ENCODE measurements at regions not wholly inside any gene's neighbourhood (a gene's known extent, or its start where the extent isn't known, plus 50 kb on each side); places are given as distances from the start of the nearest gene placed in this dataset.

DNA sequence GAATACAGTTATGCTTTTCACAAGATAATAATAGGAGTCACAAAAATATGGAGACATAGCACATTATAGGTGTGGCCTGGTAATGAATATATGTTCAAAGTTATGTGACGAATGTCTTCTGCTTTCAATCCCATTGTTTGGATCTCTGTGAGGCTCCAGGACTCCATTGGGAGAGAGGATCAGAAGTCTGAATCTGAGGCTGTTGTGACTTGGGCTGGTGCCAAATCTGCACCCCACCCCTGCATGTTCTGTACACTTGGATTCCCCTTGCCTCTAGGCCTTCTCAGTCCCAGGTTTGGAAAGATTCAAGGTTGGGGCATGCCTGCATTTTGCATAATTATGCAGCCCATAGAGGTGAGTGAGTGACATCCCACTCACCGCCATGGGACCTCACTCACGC lies 103.1 kb upstream of the MGAT5 start:
- TF ChIP-seq EP300 (IDR thresholded peaks at IDR 0.05; ENCODE audit: low read depth) (no peak), POLR2A (IDR thresholded peaks at IDR 0.05) (no peak), POLR2AphosphoS5 (IDR thresholded peaks at IDR 0.05) (no peak)
- TF ChIP-seq, protein P1, sequence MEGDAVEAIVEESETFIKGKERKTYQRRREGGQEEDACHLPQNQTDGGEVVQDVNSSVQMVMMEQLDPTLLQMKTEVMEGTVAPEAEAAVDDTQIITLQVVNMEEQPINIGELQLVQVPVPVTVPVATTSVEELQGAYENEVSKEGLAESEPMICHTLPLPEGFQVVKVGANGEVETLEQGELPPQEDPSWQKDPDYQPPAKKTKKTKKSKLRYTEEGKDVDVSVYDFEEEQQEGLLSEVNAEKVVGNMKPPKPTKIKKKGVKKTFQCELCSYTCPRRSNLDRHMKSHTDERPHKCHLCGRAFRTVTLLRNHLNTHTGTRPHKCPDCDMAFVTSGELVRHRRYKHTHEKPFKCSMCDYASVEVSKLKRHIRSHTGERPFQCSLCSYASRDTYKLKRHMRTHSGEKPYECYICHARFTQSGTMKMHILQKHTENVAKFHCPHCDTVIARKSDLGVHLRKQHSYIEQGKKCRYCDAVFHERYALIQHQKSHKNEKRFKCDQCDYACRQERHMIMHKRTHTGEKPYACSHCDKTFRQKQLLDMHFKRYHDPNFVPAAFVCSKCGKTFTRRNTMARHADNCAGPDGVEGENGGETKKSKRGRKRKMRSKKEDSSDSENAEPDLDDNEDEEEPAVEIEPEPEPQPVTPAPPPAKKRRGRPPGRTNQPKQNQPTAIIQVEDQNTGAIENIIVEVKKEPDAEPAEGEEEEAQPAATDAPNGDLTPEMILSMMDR (IDR thresholded peaks at IDR 0.05) = no peak
